ENCODE measurements at regions not wholly inside any gene's neighbourhood (a gene's known extent, or its start where the extent isn't known, plus 50 kb on each side); places are given as distances from the start of the nearest gene placed in this dataset.

DNA sequence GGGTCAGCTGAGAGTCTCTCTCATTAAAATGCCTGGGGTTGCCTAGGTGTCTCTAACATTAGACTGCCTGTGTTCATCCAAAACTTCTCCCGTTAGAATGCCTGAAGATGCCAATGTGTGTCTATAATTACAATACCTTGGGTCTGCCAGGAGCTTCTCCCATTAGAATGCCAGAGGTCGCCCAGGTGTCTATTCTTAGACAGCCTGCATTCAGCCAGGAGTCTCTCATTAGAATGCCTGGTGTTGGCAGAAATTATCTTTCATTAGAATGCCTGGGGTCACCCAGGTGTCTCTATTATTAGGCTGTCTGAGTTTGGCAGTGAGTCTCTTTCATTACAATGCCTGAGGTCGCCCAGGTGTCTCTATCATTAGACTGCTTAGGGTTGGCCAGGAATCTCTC is 1560.2 kb downstream of the UQCRFS1 start:
- intact Hi-C loops (cut with DNase I) = no loop called here
- Histone ChIP-seq H3K4me1 (no peaks in the 10 kb centered on the region), H3K4me3 (no peak overlapping the region), H3K36me3 (no peaks in the 10 kb centered on the region), H3K9me3 (no peaks in the 10 kb centered on the region), H3K27ac (no peak overlapping the region), H3K27me3 (no peaks in the 10 kb centered on the region)
- DNase-seq (no peak), ATAC-seq (no peak)
- TF ChIP-seq CTCF (IDR thresholded peaks at IDR 0.05) = no peak

- Histone ChIP-seq H3K27me3 (no peaks in the 10 kb centered on the region), H3K36me3 (no peaks in the 10 kb centered on the region), H3K9me3 (no peaks in the 10 kb centered on the region), H3K4me3 (no peak overlapping the region), H3K27ac (no peak overlapping the region), H3K4me1 (no peaks in the 10 kb centered on the region)
- TF ChIP-seq CTCF (IDR thresholded peaks at IDR 0.05) = no peak
- ATAC-seq = no peak
- no peak for DNase-seq
- intact Hi-C loops (cut with DNase I) = no loop called here
Measured at GRCh38 chr19:27652281-27652680, 1560.7 kb downstream of the UQCRFS1 start.

DNA sequence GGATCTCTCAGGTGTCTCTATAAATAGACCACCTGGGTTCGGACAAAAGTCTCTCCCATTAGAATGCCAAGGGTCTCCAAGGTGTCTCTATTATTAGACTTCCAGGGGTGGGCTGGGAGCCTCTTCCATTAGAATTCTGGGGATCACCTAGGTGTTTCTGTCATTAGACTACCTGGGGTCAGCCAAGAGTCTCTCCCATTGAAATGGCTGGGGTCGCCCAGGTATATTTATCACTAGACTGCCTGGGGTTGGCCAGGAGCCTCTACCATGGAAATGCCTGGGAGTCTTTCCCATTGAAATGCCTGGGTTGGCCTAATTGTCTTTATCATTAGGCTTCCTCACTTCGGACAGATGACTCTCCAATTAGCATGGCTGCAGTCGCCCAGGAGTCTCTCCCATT is 1565.5 kb downstream of the UQCRFS1 start:
- DNase-seq (no peak), ATAC-seq (no peak)
- Histone ChIP-seq H3K36me3 (no peaks in the 10 kb centered on the region), H3K27me3 (no peaks in the 10 kb centered on the region), H3K9me3 (no peaks in the 10 kb centered on the region), H3K4me1 (no peaks in the 10 kb centered on the region), H3K27ac (no peak overlapping the region), H3K4me3 (no peak overlapping the region)
- no peak for TF ChIP-seq CTCF (IDR thresholded peaks at IDR 0.05)
- intact Hi-C loops (cut with DNase I) = no loop called here

GRCh38 chr19:27635401-27635800 is 1577.5 kb downstream of the UQCRFS1 start:
- H3K4me1 ChIP-seq = no peaks in the 10 kb centered on the region
- H3K27me3 ChIP-seq = no peaks in the 10 kb centered on the region
- no peak for DNase-seq
- intact Hi-C loops (cut with DNase I) = no loop called here
- H3K36me3 ChIP-seq = no peaks in the 10 kb centered on the region
- no peak for TF ChIP-seq CTCF (IDR thresholded peaks at IDR 0.05)
- H3K9me3 ChIP-seq = peaks cover 8% of the 10 kb centered on the region
- H3K27ac ChIP-seq = no peak overlapping the region
- H3K4me3 ChIP-seq = no peak overlapping the region
- ATAC-seq = no peak

- TF ChIP-seq CTCF (IDR thresholded peaks at IDR 0.05) = no peak
- H3K4me1 ChIP-seq = no peaks in the 10 kb centered on the region
- peaks cover 45% of the 10 kb centered on the region for H3K9me3 ChIP-seq
- no peaks in the 10 kb centered on the region for H3K36me3 ChIP-seq
- ATAC-seq = no peak
- no peaks in the 10 kb centered on the region for H3K27me3 ChIP-seq
- no peak overlapping the region for H3K27ac ChIP-seq
- H3K4me3 ChIP-seq = no peak overlapping the region
- DNase-seq = no peak
- intact Hi-C loops (cut with DNase I) = no loop called here
Measured at GRCh38 chr19:27618006-27618405, 1594.9 kb downstream of the UQCRFS1 start.

DNA sequence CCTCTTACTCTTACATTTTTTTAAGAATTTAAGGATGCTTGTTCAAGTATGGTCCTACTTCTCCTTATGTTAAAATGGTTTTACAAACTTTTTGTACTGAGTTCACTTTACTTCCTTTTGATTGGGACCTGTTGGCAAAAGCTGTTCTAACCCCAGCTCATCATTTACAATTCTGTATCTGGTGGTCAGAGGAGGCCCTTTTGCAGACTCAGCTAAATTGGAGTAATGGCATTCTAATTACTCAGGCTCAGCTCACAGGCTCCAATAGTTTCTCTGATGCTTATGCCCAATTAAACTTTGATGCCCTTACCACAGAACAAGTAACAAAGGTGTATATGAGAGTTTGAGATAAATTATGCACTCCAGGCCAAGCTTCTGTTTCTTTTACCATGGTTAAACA is 1632.0 kb downstream of the UQCRFS1 start:
- ATAC-seq (no peak), DNase-seq (no peak)
- Histone ChIP-seq H3K4me1 (no peaks in the 10 kb centered on the region), H3K27ac (no peak overlapping the region), H3K27me3 (no peaks in the 10 kb centered on the region), H3K36me3 (no peaks in the 10 kb centered on the region), H3K4me3 (no peak overlapping the region), H3K9me3 (peaks cover 26% of the 10 kb centered on the region)
- no peak for TF ChIP-seq CTCF (IDR thresholded peaks at IDR 0.05)
- intact Hi-C loops (cut with DNase I) = no loop called here

All from upper lobe of right lung (tissue), 1 donor.